K562 (cell line): ENCODE measurements at regions not wholly inside any gene's neighbourhood (a gene's known extent, or its start where the extent isn't known, plus 50 kb on each side); places are given as distances from the start of the nearest gene placed in this dataset.

Experiments
- CBX2 ChIP-seq: fragments of 200-600 bp; sonication (generic); IDR thresholded peaks from one replicate; pipeline ENCODE4 v1.6.1; 2012; ENCODE audit warnings: mild to moderate bottlenecking, low read length, inconsistent platforms; ENCODE audit not compliant: insufficient read depth, poor library complexity, severe bottlenecking
- CREB5 ChIP-seq: fragments of 250-450 bp; sonication (Bioruptor Pico); IDR thresholded peaks from 2 replicates; pipeline ENCODE4 v1.5.0; 2020; ENCODE audit warnings: mild to moderate bottlenecking
- HBP1 ChIP-seq: fragments of 450-650 bp; formaldehyde crosslinking; IDR thresholded peaks from 2 replicates; pipeline ENCODE4 v1.4.0; 2022; ENCODE audit warnings: missing genetic modification characterization
- MEF2D ChIP-seq: conservative IDR thresholded peaks from 2 replicates; pipeline ENCODE4 v1.6.1; 2016; ENCODE audit warnings: low read depth, missing genetic modification characterization, missing compliant biosample characterization
- RNF219 ChIP-seq: fragments of 250-450 bp; sonication (Bioruptor Pico); IDR thresholded peaks from 2 replicates; pipeline ENCODE4 v1.5.0; 2022; ENCODE audit warnings: mild to moderate bottlenecking
- SLC30A9 ChIP-seq: fragments of 250-450 bp; sonication (Bioruptor Pico); IDR thresholded peaks from 2 replicates; pipeline ENCODE4 v1.8.0; 2022; ENCODE audit warnings: mild to moderate bottlenecking, moderate library complexity
- SRSF1 ChIP-seq: fragments of 200-400 bp; formaldehyde crosslinking; IDR thresholded peaks from 2 replicates; pipeline ENCODE4 v1.6.1; 2017; ENCODE audit warnings: mild to moderate bottlenecking, low read depth, low read length, moderate library complexity
- TFE3 ChIP-seq: fragments of 450-650 bp; formaldehyde crosslinking; IDR thresholded peaks from 2 replicates; pipeline ENCODE4 v1.4.0; 2020; ENCODE audit warnings: mild to moderate bottlenecking, mixed read lengths
- UBTF ChIP-seq, 2 experiments: IDR thresholded peaks; 2 replicates each; pipeline ENCODE4 v1.6.1; 2012; ENCODE audit warnings: improper control_type of control experiment in 2 of 2, low read depth in 2 of 2, low read length in 2 of 2, borderline replicate concordance in 1 of 2
- VEZF1 ChIP-seq: fragments of 200-800 bp; sonication (Bioruptor generic); IDR thresholded peaks from 2 replicates; pipeline ENCODE4 v1.6.1; 2017; ENCODE audit warnings: missing genetic modification characterization, missing compliant biosample characterization
- ZBTB26 ChIP-seq: fragments of 450-650 bp; formaldehyde crosslinking; IDR thresholded peaks from 2 replicates; pipeline ENCODE4 v1.4.0; 2022; ENCODE audit warnings: missing genetic modification characterization
- ZNF263 ChIP-seq: sonication (generic); formaldehyde crosslinking; IDR thresholded peaks from 2 replicates; pipeline ENCODE4 v1.8.0; 2022; ENCODE audit warnings: mild to moderate bottlenecking, missing genetic modification reagents, borderline replicate concordance

GRCh38 chr11:37929100-37929653, 1331.1 kb upstream of the RAG2 start (continued):
- TF ChIP-seq CREB5 (no peak), MEF2D (tag) (0 out of 2 replicates have a peak, but pooled peaks have one; percentile 52), CBX2 (no peak), VEZF1 (CRISPR knock-in tag) (peak; percentile 37), HBP1 (CRISPR knock-in tag) (no peak), RNF219 (CRISPR knock-in tag) (no peak), SRSF1 (no peak), TFE3 (CRISPR knock-in tag) (no peak), SLC30A9 (CRISPR knock-in tag) (no peak), ZNF263 (CRISPR knock-in tag) (no peak), UBTF (IDR thresholded peaks at IDR 0.05; ENCODE audit: borderline replicate concordance in 1 of 2, low read depth in 2 of 2, low read length in 2 of 2) (no peak), ZBTB26 (no peak)
